GM19463 (cell line): ENCODE measurements at regions not wholly inside any gene's neighbourhood (a gene's known extent, or its start where the extent isn't known, plus 50 kb on each side); places are given as distances from the start of the nearest gene placed in this dataset.

Source experiments
- ATAC-seq: cut with Tn5 transposase; IDR thresholded peaks from one replicate; pipeline ENCODE4 v1.9.1; 2021; ENCODE audit warnings: mild to moderate bottlenecking, moderate library complexity; ENCODE audit not compliant: unreplicated experiment

DNA sequence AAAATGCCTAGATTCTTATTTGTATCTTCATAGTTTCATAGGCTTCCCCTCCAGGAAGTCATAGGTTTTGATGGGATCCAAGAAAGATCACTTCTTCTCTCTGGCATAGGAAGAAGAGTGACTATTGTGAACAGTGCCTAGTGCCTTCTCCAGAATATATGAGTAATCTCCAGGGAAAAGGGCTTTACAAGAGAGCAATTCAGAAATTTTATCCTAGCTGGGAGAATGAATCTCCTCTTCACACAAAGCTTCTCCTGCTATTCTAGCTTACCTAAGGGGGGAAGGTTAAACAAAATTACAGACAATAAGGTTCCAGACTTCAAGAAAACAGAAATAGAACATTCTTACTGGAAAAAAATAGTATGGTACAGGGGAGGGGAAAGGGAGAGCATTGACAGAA, 1193.3 kb upstream of the CDH6 start:
- no peak for ATAC-seq

DNA sequence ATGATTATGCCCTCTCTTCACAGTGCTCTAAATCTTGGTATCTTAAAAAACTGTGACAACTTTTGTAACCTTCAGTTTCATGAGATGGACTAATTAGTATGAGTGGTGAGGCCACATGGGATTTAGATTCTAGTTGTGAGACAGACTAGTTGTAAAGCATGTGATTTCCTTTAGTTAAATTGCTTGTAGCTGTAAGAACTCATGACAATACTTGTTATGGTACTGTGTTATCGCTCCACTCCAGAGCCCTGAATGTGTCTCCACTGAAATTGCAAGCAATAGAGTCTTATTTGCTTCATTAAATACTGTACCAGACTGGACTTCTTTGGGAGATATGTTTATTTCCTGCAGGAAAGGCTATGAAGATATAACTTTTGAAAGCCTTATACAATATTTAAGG, 1198.3 kb upstream of the CDH6 start:
- ATAC-seq = no peak

DNA sequence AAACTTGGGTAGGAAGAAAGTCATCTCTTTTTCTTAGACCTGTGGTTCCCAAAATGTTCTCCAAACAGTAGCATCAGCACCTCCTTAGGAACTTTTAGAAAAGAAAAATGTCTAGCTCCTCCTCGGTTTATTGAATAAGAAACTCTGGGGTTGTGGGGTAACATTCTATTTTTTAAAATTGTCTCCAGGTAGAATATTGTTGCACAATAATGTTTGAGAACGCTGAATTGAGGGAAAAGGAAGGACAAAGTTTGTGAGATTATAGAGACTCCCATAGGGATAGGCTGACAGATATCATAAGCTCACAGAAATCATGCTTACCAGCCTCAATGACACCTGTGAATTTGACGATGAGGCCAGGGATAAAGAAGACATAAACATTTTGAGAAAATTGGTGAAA, 1199.0 kb upstream of the CDH6 start:
- ATAC-seq = no peak

DNA sequence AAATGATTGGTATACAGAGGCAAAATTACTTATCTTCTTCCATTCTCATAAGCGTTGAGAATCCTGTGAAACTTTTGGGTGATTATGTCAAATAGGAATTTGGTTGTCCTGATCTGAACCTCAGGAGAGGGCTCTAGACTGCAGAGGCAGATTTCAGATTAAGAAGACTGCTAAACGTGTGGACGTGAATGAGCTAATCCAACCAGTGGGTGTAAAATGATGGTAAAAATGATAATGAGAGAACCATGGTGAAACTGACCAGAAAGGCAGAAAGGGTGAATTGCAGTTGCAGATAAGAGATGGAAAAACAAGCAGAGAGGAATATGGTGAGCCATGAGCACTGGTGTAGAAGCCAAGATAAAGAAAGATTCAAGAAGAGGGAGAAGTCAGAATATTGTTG, 1200.2 kb upstream of the CDH6 start:
- ATAC-seq = no peak

DNA sequence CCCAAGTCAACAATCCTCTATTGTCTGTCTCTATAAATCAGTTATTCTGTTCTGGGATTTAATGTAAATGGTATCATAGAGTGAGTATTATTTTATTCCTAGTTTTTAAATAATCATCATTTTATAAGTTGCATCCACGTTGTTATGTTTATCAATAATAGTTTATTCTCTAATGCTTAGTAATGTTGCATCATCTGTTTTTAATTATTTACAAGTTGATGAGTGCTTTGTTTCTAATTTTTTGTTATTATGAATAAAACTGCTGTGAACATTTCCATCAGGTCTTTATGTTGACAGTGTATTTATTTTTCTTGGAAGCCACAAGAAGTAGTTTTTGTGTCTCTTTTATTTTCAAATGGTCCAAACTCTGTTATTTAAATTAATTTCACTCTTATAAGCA, 1201.2 kb upstream of the CDH6 start:
- ATAC-seq = no peak

DNA sequence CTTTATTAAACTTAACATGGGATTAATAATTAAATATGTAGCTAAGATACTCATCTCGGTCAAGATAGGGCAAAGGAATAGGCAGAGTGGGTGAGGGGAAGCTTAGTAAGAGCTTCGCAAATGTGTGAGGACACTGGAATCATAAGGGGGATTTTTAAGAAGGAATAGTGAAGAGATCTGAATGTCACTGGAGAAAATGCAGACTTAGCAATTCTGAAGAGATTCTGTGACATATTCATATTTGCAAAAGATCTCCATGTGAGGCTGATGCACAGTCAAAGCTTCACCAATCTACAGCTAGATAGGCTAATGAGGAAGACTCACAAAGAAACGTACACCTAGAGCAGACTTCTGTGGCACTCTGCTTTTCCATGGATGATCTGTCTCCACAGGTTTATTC, 1202.8 kb upstream of the CDH6 start:
- no peak for ATAC-seq

DNA sequence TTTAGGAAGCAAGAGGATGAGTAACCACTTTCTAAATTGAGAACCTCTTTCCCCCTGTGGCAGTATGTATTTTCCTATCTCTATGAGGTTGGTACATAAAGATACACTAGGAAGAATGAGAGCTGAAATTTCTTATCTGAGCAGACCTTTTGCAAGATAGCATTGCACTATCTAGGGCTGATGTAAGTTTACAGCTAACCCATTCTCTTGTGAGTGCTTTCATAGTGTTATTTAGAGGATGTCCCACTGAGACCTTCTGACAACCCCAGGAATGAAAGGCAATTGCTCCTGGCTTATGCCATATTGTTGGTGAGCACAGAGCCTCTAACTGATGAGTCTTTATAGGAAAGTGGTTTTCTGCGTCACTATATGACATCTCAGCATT, 1209.3 kb upstream of the CDH6 start:
- no peak for ATAC-seq

DNA sequence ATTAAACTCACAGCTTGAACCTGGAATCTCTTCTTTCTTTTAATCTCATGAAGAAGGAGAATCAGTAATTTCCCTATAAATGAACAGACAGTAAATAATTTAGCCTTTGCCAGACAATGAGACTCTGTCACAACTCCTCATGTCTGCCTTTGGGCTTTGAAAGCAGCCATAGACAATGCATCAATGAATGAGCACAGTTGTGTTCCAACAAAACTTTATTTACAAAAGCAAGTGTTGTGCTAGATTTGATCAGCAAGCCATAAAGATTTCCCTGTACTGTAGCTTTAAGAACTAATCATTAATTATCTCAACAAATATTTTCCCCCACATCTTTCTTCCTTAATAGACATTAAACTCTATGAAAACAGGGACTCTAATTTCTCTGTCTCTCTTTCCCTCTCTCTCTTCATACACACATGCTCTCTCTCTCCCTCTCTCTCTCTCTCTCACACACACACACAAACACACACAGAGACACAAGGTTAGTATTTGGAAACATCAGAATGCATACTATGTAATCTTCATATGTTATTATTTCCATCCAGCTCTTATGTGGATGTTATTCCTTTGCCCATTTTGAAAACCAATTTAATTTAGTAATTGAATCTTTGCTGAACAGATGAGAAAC, 1209.8 kb upstream of the CDH6 start:
- no peak for ATAC-seq

DNA sequence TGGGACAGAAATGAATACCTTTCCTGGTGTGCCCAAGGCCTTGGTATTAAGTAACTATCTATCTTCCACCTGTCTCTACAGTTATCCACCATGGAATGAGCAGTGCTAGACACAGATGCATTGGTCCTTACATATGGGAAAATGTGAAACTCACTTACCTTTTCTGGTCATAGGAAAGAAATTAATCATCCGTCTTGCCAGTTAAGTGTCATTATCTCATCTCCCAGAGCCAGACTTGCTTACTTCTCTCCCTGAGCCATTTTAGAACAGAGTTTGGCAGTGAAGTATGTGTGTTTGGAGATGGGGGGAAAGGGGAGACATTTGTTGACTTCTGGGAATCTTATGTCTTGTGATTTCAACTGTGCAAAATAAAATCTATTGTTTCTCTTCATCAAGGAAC, 1211.0 kb upstream of the CDH6 start:
- no peak for ATAC-seq

DNA sequence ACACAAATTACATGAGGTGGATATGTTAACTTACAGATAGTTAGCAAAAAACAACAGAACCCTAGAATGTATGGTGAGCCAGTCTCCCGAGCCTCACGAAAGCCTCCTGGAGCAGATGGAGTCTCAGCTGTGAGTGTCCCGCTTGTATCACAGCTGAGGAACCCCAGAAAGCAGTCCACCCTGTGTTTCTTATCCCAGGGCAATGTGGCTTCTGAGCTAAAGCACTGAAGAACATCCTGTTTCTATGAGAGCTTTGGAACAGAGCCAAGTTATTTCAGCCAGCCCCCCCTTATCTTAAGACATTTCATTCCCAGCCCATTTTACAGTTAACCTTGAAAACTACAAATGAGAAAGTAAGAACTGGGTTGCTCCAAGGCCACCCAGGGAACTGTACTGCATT, 1220.9 kb upstream of the CDH6 start:
- ATAC-seq = no peak

DNA sequence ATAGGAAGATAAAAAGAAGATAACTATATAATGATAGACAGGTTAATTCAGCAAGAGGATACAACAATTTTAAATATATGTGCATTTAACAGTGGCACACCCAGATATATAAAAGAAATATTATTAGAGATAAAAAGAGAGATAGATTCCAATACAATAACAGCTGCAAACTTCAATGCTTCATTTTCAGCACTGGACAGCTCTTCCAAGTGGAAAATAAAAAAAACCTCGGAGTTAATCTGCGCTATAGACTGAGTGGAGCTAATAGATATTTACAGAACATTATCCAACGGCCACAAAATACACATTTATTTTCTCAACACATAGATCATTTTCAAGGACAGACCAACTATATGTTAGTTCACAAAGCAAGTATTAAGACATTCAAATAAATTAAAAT, 1229.5 kb upstream of the CDH6 start:
- no peak for ATAC-seq

DNA sequence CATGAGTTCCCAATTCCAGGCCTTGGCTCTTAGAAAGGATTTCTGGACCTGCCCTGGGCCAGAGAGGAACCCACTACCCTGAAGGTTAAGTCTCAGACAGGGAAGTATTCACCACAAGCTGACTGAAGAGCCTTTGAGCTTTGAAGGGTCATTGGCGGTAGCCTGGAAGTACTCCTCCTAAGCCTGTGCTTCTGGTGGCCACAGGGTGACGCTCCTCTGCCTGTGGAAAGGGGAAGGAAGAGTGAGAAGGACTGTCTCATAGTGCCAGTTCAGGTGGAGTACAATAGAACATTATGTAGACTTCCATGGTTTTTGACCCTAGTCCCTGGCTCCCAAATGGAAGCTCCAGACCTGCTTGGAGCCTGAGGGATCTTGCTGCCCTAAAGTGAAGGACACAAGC, 1233.2 kb upstream of the CDH6 start:
- ATAC-seq = no peak

DNA sequence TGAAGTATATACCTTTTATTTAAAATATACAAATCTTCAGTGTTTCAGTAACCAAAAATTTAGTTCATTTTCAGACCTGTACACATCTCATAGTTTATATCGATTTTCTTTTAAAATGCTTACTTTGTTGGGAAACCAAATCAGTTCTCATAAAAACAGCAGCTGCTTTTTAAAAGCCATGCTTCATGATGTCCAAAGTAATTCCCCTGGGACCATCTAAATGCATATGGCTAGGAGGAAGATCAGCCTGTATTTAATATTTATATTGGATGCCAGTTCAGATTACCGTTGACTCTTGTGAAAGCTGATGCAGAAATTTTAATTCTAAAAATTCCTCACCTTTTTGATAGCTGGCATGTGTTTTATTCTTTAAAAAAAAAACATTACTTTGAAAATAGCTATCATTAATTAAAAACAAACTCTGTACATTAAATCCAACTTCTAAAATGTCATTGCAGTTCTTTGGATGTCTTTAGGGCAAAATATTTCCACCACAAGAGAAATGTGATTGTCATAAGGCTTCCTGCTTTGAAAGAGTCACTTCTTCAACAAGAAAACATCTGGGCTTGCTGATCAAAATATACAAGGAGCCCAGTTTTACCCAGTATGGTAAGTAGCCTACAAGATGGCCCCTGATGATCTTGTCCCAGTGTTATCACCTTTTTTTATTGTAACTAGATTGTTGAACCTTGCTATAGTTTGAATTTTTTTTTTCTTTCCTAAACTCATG, 1242.9 kb upstream of the CDH6 start:
- no peak for ATAC-seq

DNA sequence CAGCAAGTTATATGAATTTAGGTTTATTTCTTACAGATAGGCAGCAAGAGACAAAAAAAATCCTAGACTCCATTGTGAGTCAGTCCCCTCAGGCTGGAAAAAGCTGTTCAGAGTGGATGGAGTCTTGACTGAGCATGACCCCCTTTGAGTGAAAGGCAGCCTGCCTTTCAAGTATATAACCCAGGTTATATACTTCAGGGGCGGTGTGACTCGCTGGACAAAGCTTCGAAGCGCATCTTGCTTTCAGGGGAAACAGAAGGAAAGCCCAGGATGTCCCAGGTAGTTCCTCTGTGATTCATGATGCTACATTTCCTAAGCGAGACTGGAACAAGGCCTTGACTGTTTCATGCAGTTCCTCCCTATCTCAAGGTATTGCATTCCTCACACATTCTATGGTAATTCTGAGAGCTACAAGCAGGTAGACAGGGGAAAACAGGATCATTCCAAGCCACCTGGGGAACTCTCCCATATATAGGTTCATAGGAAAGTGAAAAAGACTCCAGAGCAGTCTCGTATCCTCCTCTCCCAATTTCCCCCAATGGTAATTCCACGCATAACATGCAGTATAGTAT, 1244.1 kb upstream of the CDH6 start:
- ATAC-seq = no peak

DNA sequence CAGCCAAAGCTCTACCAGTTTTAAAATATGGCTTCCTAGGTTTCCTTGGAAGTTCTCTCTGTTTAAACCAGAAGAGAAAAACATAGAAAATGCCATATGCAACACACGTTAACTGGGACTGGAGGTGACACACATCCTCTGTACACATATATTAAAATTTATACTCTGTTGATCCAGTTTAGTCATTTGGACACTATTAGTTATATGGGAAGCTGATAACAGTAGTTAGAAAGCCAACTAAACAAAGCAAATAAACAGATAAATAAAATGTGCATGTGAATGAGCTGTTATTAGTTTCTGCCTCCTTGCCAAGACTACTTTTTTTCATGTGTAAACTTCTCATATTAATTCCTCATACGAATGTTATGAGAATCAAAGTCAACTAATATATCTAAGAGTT, 1249.2 kb upstream of the CDH6 start:
- no peak for ATAC-seq

DNA sequence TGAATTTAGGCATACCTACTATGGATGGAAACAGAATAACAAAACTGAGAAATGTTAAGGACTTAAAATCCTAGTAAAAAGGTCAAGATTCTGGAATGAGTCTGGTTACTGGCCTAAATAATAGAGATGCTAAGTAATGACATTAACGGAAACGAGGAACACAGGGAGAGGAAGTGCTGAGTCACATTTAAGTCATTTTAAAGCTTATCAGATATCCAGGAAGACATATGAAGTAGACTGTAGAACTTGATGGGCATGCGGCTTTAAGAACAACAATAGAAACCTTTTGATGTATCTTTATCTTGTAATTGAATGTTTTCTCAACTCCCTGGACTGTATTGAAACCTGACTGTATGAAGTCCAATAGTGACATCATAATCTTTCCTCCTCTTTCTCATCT, 1251.4 kb upstream of the CDH6 start:
- ATAC-seq = no peak

DNA sequence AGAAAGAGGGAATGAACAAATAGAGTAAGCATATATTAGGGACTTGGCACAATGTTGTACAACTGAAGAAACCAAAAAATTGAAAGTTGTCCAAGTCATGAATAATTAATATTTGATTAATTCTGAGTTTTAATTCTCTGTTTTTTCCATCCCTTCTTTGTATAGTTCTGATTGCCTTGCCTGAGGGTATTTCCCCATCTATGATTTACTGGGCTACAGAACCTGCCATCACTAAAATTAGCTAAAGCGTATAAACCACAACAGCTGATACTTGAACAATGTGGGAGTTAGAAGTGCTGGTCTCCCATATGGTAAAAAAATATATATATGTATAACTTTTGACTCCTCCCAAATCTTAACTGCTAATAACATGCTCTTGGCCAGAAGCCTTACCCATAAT, 1253.5 kb upstream of the CDH6 start:
- ATAC-seq = no peak

DNA sequence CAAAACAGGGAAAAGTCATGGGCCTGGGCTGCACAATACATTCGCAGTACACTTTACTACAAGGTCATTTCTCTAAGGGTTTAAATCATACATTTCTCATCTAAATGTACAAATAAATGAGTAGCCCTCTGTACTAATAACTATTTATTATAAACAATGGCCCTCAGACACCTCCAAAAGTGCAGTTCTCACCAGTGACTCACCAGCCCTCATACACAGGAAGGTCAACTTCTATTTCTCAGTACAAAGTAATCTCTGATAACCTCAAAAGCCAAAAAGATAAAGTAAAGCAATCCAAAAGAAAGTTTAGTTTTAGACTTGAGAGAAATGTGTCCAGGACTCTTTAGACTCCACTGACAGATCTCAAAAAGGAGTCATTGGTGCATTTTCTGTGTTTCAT, 1258.1 kb upstream of the CDH6 start:
- ATAC-seq = no peak

DNA sequence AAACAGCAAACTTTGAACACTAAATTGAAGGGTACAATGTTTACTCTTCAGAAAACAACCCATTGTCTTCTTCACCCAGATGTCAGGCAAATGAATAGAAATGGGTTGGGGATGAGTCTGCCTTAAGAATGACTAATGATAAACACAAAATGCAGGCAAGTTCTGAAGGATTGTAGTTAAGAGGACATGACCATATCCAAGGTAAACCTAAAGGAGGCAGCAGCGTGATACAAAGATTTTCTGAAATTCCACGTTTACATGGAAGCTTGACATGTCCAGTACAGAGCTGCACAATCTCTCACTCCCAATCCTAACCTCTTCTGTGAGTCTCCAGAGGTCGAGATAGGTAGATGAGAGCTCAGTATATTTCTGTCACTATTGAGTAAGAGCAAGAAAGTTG, 1263.2 kb upstream of the CDH6 start:
- no peak for ATAC-seq

DNA sequence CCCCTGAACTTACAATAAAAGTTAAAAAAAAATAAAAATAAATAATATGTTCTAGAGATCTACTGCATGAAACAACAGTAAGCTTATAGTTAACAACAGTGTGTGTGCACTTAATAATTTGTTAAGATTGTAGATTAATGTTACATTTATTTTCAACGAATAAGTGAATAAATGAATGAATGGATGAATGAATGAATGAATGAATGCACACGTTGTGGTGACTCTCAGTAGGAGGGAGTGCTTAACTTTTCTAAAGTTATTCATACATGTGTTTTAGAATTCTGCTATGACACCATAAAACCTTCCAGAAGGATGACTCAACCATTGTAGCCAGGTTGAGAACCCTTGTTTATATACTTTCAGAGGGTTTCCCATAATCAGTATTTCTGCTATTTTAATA, 1269.4 kb upstream of the CDH6 start:
- ATAC-seq = no peak

DNA sequence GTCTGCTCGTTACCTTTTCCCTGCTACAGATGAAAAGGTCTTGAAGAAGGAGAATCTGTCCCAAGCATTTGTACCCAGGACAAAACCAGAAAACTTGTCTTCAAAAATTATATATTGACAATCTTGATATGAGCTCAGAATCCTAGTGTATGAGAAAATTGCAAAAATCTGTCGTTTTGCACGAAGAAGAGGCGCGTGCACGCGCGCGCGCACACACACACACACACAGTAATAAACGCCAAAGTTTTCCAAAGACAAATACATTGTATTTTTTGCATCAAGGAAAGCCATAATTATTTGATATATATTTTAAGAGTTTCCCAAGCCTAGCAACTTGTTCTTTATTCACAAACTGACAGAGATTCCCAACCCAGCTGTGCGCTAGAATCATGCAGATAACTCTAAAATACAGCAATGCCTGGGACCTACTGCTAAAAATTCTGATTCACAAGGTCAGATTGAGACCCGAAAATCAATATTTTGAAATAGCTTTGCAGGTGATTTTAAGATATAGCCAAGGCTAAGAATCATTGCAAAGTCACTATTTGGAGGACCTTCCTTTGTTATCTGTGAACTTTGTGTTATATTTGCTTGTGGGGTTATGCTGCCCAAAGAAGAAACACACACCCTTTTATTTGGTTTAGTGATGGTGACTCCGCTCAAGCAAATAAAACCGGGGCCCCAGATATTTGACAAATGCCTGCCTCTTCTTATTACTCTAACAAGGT, 1287.7 kb upstream of the CDH6 start:
- no peak for ATAC-seq

DNA sequence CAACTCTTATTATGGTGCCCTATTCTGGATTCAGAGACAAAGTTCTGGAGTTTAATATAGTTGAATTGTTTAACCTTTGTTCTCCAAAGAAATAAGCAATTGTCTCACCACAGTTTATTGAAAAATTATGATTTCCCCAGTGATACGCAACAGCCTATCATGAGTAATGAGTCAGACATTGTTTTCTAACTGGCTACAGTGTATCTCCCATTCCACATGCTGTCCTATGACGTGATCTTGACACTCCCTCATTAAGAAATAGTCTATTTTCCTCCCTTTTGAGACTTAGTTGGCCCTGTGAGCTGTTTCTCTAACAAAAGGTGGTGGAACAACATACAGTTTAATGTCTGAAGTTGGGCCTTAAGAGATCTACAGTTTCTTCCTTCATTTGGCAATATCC, 1290.6 kb upstream of the CDH6 start:
- ATAC-seq = no peak
